Loucy (cell line): ENCODE measurements at regions not wholly inside any gene's neighbourhood (a gene's known extent, or its start where the extent isn't known, plus 50 kb on each side); places are given as distances from the start of the nearest gene placed in this dataset.

Source experiments
- CTCF ChIP-seq: fragments of 200-600 bp; sonication (generic); conservative IDR thresholded peaks from 2 replicates; pipeline ENCODE4 v1.5.1; 2014; ENCODE audit warnings: mild to moderate bottlenecking, antibody characterized with exemption, low read length
- EZH2phosphoT487 ChIP-seq: fragments of 200-600 bp; IDR thresholded peaks from 2 replicates; pipeline ENCODE4 v1.6.1; 2018; ENCODE audit warnings: antibody characterized with exemption, mild to moderate bottlenecking, moderate library complexity, borderline replicate concordance

DNA sequence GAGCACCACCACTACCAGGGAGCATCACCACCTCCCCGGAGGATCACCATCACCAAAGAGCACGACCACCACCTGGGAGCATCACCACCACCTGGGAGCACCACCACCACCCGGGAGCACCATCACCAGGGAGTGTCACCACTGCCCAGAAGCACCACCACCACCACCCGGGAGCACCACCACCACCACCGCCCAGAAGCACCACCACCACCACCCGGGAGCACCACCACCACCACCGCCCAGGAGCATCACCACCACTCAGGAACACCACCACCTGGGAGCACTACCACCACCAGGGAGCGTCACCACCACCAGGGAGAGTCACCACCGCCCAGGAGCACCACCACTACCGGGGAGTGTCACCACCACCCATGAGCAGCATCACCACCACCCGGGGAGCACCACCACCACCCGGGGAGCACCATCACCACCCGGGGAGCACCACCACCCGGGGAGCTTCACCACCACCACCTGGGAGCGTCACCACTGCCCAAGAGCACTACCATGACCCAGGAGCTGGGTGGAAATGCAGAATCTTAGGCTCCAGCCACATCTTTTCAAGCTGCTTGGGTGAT, 237.3 kb downstream of the SOD2 start:
- TF ChIP-seq CTCF (no peak), EZH2phosphoT487 (no peak)
